ENCODE measurements at regions not wholly inside any gene's neighbourhood (a gene's known extent, or its start where the extent isn't known, plus 50 kb on each side); places are given as distances from the start of the nearest gene placed in this dataset.

DNA sequence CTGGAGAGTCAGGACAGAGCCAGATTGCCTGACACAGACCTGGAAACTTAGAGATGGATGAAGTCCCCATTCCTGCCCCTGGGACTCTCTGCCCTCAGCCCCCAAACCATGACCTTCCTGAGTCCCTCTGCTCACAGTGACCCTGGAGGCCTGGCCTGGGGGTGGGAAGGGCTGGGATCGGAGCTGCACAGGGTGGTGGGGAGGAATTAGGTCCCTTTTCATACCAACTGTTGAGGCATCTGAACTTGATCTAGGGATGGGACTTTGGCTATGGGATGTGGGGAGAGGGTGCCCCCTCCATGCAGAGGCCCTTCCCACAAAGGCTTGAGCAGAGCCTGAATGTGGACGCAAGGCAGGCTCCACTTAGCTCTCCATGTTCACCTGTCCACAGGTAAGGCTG, 144.1 kb downstream of the MRPL14 start:
- DNase-seq (ENCODE audit: low spot score): no peak

DNA sequence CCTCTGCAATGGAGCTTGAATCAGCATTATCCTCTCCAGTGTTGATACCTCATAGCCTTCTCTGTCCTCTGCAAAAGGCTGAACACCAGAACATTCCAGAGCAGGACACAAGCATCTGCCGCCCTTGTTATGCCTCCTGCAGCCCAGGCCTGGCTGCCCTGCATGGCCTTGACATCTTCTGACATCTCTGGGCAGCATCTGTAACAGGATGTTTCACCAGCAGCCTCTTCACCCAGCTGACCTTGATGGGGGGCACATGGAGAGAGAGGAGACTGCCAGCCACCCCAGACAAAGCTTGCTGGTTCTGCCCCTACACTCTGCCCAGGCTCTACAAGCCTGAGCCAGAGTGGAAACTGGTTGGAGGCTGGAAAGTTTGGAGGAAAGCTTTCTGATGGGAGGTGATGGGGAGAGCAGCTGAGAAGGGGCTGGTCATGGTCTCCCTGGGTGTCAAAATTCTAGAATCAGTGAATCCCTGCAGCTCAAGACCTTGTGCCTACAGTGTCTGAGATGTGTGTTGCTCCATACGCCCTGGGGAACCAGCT, 145.1 kb downstream of the MRPL14 start:
- DNase-seq (ENCODE audit: low spot score): no peak

DNA sequence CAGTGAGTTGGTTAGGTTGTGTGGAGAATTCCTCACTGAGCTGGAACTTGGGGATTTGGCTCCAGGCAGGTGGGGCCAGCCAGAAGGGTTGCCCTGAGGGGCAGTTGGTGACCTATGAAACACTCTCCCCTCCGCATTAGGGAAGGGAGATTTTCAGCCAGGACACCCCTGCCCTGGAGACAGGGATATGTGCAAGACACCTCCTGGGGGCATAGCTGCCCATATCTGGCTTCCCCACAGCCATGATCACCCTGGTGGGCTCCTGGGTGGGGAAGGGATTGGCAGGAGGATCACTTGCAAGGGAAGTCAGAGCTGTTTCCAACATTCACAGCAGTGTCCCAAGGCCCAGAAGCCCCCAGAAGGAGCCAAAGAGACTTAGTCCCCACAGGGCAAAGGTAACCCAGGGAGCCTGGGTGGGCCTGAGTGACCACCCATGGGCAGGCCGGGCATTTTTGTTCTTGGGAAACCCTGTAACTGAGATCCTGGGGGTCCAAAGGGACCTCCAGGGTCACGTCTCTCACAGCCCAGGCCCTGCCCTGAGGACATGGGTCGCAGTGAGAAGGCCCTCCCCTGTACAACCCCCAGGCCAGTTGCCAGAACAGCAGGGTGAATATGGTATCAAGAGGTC, 145.8 kb downstream of the MRPL14 start:
- DNase-seq (ENCODE audit: low spot score): no peak

DNA sequence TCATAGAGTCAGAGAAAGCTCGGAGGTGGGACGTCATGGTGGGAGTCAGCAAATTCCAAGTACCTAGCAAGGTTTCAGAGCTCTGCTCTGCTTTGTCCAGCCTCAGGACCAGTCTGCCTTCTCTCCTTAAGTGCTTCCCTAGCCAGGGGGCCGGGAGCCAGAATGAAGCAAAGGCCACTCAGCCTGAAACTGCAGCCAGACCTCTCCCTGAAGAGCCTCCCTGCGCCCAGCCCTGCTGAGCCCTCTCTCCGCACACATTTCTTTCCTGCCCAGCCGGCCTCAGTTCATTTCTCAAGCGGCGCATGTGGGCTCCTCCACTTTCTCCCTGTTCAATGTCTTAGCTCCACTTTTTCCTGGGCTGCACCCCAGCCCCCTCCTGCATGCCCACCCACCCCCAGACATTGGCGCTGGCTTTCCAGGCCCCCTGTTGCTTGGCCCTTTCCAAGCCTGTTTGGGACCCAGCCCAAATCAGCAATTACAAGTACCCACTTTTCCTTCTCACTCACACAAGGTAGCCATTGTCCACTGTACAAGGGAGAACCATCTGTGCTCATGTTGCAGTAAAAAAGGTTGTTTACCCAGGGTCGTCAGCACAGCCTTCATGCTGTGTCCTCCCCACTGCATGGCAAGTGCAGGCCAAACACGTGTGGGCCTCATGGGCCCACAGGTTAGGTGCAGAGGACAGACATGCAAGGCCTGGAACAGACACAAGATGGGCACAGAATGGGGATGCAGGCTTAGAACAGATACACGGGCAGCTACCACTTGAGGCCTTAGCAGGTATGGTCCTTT, 147.1 kb downstream of the MRPL14 start:
- DNase-seq (ENCODE audit: low spot score): no peak

DNA sequence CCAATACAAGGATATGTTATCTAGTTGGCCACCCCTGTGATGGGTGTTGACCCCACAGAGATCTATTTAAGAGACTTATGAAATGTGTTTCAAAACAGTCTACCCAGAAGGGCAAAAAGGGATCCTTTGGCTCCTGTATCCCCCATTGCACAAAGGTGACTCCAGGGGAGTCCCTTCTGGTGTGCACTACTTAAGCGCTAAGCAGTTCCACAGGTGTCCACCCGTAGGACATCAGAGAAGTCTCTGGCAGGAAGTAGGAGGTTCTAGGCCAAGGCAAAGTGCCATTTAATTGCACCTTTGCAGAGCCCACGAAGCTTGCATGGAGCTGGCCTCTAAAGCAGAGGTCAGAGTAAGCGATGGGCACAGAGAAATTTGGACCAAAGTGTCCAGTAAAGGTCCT, 147.7 kb downstream of the MRPL14 start:
- no peak for DNase-seq (ENCODE audit: low spot score)

DNA sequence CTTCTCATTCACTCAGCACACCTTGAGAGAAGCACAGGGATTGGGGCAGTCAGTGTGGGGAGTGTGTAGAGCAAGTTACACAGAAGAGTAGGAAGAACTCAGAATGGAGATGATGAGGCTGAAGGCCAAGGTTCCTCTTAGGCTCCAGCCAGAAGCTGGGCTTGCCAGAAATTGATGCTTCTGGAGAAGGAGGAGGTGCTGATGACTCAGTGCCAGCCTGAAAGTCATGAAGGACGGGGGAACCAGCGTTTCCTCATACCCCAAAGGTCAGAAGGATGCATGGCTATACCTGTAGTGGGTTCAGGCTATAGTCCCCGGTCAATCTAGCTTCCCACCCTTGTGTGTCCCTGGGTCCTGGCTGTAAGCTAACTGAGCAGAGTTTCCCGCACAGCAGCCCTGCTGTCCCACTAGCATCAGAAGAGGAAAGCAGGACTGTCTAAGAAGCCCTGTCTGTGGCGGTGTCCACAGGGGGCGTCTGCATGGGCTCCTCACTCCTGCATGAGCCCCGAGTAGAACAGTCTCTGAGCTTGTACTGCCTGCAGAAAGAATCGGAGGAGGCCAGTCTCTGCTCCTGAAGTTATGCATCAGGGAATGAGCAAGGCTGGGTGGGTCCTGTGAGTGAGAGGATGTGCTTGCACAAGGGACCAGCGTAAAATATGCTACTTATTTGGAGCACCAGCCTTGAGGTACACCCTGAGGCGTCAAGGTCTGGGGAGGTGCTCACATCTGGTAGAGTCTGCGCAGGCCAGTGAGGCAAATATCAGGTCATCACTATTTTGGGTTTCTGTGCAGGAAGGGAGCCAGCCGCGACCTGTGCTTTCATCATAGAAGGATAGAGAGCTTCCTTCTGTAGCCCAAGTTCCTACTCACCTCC, 148.5 kb downstream of the MRPL14 start:
- DNase-seq (ENCODE audit: low spot score): peak; percentile 62

DNA sequence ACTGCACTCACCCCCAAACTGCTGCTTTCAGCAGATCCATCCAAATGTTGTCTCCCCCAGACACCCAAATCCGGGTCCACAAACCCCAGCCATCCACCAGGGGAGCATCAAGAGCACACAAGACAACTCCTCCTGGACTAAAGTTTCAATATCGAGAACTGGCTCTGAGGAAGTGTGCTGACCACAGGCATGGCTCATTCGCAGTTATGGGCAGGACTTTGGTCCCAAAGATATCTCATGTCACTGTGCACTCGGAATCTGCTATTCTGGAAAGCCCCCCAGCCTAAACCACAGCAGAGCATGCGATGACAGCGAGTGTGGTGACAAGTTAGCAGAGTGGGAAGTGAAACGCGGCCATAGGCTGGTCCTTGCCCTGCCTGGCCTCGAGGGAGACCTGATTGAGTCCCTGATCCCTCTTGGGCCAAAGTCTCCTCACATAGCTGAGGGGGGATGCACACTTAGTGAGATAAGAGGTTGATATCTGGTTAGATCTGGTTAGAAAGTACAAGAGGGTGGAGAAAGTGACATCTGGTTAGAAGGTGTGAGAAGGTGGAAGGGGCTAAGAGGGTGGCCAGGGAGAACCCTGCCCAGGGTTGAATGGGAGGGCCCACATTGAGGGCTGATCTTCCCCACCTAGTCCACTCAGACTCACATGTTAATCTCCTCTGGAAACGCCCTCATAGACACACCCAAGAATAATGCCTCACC, 149.7 kb downstream of the MRPL14 start:
- DNase-seq (ENCODE audit: low spot score): no peak

DNA sequence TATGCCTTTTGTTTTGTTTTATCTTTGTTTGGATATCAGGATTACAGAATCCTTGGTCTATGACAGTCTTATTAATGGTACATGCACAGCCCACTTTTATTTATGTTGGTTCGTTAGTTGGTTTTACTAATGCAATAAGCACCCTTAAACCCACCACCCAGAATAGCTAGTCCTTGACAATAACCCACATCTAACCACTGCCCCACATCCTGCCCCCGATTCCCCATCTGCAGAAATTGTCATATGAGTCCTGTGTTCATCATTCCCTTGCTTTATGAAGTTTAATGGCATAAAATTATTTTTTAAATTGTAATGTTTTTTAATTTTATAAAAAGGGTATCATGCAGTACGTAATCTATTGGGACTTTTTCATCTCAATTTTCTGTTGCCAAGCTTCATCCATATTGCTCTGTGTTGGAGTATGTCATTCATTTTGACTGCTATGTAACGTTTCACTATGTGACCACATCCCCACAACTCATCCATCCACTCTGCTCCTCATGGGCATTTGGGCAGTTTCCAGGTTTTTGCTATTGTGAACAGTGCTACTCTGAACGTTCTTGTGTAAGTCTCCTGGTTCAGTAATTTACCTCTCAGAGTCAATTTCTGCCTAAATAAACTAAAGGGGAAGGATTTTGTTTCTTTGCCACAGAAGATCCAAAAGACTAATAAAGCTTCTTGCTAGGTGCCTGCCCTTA, 150.4 kb downstream of the MRPL14 start:
- DNase-seq (ENCODE audit: low spot score): no peak

DNA sequence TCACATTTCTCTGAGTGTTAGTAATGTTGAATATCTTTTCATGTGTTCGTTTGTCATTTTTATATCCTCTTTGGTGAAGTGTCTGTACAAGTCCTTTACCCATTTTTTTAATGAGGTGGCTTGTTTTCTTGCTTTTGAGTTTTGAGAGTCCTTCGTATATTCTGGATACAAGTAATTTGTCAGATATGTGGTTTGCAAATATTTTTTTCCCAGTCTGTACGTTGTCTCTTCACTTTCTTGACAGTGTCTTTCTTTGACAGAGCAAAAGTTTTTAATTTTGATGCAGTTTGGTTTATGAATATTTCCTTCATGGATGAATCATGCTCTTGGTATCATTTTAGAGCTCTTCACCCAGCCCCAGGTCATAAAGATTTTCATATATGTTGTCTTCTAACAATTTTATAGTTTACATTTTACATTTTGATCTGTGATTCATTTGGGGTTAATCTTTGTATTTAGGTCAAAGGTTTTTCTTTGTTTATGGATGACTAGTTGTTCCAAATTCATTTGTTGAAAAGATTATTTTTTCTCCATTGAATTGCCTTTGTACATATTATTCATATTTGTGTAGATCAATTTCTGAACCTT, 152.5 kb downstream of the MRPL14 start:
- no peak for DNase-seq (ENCODE audit: low spot score)

DNA sequence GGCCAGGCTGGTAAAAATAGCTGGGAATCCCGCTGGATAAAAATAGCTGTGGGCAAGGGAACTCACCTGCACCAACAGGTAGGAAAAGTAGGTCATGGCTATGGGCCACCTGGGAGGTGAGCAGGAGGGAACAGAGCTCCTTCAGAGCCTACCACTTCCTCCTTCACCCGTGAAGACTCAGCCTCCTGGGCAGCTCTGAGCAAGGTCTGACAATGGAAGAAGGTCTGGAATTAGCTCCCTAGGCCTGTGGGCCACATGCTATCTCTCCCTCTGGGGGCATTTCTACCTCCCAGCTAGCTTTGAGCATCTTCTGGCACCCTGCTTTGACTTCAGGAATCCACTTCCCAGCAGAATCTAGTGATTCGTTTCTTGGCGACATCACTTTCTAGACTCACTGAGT, 153.9 kb downstream of the MRPL14 start:
- DNase-seq (ENCODE audit: low spot score): no peak

DNA sequence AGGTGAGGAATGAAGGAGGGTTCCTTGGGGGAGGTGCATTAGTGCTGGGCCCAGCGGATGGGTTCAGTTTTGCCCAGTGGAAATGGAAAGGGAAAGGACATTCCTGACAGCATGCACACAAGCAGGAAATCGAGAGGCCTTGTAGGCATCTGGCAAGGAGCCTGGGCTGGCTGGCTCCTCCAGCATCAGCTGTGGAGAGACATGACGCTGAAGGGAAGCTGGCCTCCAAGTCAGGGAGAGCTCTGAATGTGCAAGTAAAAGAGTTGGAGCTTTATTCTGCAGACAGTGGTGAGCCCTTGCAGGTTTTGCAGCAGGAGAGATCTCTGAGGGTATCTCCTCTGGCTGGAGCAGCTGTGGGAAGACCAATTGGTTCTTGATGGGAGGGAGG, 154.3 kb downstream of the MRPL14 start:
- DNase-seq (ENCODE audit: low spot score): peak; percentile 92

DNA sequence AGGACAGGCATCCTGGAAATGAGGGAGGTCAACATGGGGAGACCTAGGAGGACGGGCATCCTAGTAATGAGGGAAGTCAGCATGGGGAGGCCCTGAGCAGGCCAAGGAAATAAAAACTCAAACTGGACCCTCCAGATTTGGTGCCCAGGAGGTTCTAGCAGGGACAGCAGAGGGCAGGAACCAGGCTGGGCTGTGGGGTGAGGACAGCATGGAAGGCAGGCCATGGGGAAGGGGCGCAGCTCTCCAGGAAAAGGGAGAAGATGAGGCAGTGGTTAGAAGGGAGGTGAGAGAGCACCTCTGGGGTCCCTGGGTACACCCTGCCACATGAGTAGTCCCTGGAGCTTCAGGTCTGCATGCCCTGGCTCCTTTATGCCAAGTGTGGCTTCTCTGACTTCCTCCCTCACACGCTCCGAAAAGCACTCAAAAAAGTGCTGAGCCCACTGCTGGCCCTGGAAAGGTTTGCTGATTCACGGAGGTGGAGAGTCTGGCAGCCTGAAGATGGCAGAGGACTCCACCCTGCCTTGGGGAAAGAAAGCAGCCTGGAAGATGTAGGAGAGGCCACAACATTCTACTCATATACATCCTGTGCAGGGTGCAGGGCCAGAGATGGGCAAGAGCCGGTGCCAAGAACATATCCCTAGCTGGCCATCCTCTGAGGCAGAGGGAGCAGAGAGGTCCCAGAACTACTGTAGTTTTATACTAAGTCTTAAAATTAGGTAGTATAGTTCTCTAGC, 154.9 kb downstream of the MRPL14 start:
- no peak for DNase-seq (ENCODE audit: low spot score)

DNA sequence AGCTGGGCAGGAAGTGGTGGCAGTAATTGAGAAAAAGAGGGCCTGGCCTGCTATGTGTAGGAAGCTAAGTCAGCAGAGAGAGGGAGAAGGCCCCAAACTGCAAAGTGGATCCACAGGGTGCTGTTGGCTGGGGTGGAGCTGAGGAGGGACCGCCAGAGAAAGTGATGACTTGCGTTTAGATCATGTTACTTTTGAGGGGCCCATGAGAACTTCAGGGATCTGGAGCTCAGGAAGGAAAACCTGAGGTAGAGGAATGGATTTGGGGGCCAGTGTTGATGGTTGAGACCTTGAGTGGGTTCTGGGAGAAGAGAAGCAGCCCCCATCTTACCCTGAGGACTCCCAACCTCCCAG, 155.5 kb downstream of the MRPL14 start:
- DNase-seq (ENCODE audit: low spot score): no peak

DNA sequence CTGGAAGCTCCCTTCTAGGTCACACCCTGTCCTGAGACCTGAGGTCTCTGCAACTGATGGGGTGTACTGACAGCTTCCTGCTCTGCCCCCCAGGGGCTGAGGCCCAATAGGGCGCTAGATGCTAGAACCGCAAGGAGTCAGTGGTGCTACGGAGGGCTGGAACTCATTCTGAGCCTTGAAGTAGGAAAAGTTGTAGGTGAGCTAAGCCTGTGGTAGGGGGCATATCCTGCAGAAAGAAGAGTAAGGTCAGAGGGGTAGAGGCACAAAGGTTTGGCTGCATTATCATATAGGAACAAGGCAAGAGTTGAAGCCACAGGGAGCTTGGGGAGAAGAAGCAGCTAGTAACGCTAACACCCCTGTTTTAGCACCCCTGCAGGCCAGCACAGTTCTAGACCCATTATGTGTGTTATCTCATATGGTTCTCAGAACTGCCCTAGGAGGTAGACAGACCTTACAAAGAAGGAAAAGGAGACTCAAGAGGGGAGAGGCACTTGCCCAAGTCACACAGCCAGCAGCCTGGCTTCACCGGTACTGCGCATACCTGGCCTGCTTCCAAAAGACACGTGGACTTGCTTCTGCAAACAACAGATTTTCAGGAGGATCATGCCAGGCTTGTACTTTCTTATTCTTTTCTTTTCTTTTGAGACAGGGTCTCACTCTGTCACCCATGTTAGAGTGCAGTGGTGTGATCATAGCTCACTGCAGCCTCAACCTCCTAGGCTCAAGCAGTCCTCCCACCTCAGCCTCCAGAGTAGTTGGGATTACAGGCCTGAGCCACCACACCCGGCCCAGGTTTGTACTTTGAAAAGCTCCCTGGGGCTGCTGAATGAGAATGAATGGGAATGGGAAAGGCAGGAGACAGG, 156.1 kb downstream of the MRPL14 start:
- DNase-seq (ENCODE audit: low spot score): no peak

DNA sequence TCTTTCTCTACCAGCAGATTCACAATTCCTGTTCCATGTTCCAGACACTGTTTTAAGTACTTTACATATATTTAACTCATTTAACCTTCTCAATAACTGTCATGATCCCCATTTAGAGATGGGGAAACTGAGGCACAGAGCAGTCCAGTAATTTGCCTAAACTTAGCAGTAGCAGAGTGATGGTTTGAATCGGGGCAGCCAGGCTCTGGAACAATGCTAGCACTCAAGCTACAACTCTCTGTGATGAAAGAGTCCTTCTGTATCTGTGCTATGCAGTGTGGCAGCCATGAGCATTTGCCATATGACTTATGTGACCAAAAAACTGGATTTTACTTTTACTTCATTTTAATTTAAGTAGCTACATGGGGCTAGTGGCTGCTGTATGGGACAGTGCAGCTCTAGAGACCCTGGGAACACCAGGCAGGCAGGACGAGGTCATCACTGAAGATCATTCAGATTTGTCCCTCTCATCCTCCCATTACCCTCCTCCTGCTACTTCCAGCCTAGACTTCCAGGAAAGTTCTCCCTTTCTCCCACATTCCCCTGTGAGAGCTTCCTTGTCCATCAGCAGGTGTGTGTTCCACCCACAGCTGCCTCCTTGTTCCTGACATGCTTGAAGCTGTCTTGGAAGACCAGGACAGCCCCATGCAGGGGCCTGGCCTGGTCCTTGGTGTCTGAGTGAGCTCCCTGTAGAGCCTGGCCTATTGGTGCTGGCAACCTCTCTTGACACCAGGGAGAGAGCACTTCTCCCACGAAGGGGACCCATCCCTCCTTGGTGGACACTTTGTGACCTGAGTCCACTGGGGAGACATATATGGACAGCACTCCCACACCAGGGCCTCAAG, 157.0 kb downstream of the MRPL14 start:
- no peak for DNase-seq (ENCODE audit: low spot score)

DNA sequence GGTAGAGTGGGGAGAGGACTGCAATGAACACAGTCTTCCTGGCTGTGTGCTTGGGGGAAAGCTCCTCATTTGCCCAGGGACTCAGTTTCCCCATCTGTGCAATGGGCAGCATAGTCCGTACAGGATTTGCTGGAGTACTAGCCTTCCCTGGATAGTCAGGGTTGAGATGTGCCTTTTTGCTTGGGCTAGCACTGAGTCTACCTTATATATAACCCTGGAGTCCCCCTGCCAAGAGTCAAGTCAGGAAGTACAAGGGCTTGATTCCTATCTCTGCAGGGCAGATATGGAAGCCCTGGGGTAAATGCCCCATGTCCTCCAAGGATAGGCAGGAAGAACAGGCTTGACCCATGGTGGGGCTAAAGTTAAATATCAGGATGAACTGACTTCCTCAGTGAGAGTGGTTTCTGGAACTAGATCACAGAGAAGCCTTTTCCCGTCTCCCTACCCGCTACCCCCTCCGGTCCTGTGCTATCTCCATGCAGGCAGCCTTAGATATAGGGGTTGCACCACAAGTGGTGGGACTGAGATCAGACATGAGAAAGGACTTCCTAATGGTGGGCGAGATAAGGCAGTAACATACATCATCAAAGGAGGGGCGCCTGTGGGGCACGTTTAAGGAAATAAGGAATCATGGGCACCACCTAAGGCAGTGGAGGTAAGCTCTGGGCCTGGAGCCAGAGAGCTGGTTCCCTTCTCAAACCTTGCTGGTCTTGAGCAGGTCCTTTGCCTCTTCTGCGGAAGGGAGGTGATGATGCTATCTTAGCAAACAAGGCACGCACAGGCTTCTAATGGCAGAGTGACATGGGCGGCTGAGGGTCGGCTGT, 157.9 kb downstream of the MRPL14 start:
- no peak for DNase-seq (ENCODE audit: low spot score)

DNA sequence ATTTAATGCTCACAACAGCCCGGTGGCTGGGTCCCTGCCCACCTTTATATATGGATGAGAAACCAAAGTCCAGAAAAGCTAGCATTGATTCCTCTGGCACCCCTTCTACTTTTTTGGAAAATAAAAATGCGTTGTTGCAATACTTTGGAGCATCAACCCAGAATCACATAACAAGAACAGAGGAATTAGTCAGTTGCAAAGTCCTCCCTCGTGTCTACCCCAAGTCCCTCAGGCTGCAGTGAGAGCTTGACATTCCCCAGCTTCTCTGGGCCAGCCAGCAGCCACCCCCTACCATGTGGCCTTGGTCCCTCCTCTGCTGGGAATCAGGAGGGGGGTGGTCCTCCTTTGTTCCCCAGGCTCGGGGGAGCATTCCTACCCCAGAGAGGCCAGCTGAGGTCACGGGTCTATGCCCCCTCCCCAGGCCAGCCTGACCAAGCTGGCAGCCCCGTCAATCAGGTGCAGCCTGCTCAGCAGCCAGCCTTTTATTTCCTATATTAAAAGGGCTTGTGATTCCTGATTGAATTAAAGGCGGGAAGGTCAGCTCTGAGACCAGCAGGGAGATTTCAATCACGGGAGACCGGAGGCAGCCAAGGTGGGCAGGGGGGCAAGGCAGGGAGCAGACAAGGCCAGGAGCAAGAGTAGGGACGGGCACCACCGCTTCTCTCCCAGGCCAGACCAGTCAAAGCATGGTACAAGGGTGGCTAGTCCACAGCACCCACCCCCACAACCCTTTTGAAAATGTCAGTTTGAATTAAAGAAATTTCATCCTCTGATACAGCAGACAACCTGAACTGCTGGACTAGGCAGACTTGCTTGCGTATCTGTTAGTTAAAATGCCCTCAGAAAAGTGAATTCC, 158.9 kb downstream of the MRPL14 start:
- no peak for DNase-seq (ENCODE audit: low spot score)

Measured in AG20443 (cell line).